OCI-LY7 (cell line): ENCODE measurements at regions not wholly inside any gene's neighbourhood (a gene's known extent, or its start where the extent isn't known, plus 50 kb on each side); places are given as distances from the start of the nearest gene placed in this dataset.

Experiments used
- BruUV-seq: library from RNA; stranded (reverse); fragments of 400-500 nt; replicated peaks from 2 replicates; lab custom pipeline; 2021; lab: Mats Ljungman, UMichigan
- CTCF ChIA-PET: fragments of 300-600 bp; sonication (Branson Sonifier 250); formaldehyde crosslinking; loops from one replicate; lab custom pipeline; 2022; ENCODE audit warnings: antibody characterized with exemption; ENCODE audit not compliant: unreplicated experiment; lab: Charles Lee
- POLR2A ChIA-PET: fragments of 300-600 bp; sonication (Branson Sonifier 250); formaldehyde crosslinking; loops from one replicate; lab custom pipeline; 2022; ENCODE audit warnings: antibody characterized with exemption; lab: Charles Lee
- DNase-seq: peaks from one replicate; pipeline ENCODE4 v3.0.0-alpha.2; 2015; ENCODE audit warnings: low spot score
- H2AFZ ChIP-seq: fragments of 200-600 bp; sonication (generic), shearing (Covaris generic); 2 replicates; pipeline ENCODE4 v1.6.1; 2014; ENCODE audit warnings: mild to moderate bottlenecking, antibody characterized with exemption, low read length, moderate library complexity
- H3K27ac ChIP-seq: fragments of 200-600 bp; sonication (generic); 2 replicates; pipeline ENCODE4 v1.5.1; 2014; ENCODE audit warnings: mixed run types, low read depth, mild to moderate bottlenecking, moderate library complexity, low read length, inconsistent platforms; ENCODE audit not compliant: poor library complexity, severe bottlenecking
- H3K36me3 ChIP-seq: fragments of 200-600 bp; sonication (generic); 2 replicates; pipeline ENCODE4 v1.6.1; 2014; ENCODE audit warnings: mild to moderate bottlenecking, antibody characterized with exemption, low read length, moderate library complexity, mixed read lengths; ENCODE audit not compliant: insufficient read depth
- H3K4me1 ChIP-seq: fragments of 200-600 bp; sonication (generic); 2 replicates; pipeline ENCODE4 v1.5.1; 2014; ENCODE audit warnings: mild to moderate bottlenecking, low read length; ENCODE audit not compliant: insufficient read depth, poor library complexity, severe bottlenecking
- H3K4me2 ChIP-seq: fragments of 200-600 bp; sonication (generic); 2 replicates; pipeline ENCODE4 v1.6.1; 2014; ENCODE audit warnings: mild to moderate bottlenecking, low read length
- H3K4me3 ChIP-seq: fragments of 200-600 bp; sonication (generic); 2 replicates; pipeline ENCODE4 v1.5.1; 2014; ENCODE audit warnings: mild to moderate bottlenecking, low read depth, low read length; ENCODE audit not compliant: poor library complexity, severe bottlenecking
- H3K79me2 ChIP-seq: fragments of 200-600 bp; sonication (generic); 2 replicates; pipeline ENCODE4 v1.6.1; 2016; ENCODE audit warnings: low read depth, mild to moderate bottlenecking, low read length, moderate library complexity, mixed read lengths; ENCODE audit not compliant: insufficient read depth
- H3K9me2 ChIP-seq: fragments of 200-600 bp; sonication (generic); 2 replicates; pipeline ENCODE4 v1.6.1; 2016; ENCODE audit warnings: mild to moderate bottlenecking, low read length, mixed read lengths; ENCODE audit not compliant: insufficient read depth
- H3K9me3 ChIP-seq: fragments of 200-600 bp; sonication (generic); 2 replicates; pipeline ENCODE4 v1.6.1; 2014; ENCODE audit warnings: mild to moderate bottlenecking, mixed run types, low read length, mixed read lengths
- H4K20me1 ChIP-seq: fragments of 200-600 bp; sonication (generic); 2 replicates; pipeline ENCODE4 v1.6.1; 2014; ENCODE audit warnings: mild to moderate bottlenecking, antibody characterized with exemption, low read length, moderate library complexity, mixed read lengths; ENCODE audit not compliant: insufficient read depth
- EZH2phosphoT487 ChIP-seq: fragments of 200-600 bp; sonication (generic); IDR thresholded peaks from 2 replicates; pipeline ENCODE4 v1.6.1; 2018; ENCODE audit warnings: low read depth, borderline replicate concordance, mild to moderate bottlenecking, mixed run types, antibody characterized with exemption, low read length, moderate library complexity, mixed read lengths
- intact Hi-C: fragments of 100-400 bp; cut with micrococcal nuclease; formaldehyde crosslinking; loops from one replicate; pipeline ENCODE4 v1.10.0; 2022; ENCODE audit not compliant: unreplicated experiment
- TF ChIP-seq, protein P1 (sequence below): fragments of 200-600 bp; sonication (generic); conservative IDR thresholded peaks from 2 replicates; pipeline ENCODE4 v1.5.1; 2014; ENCODE audit warnings: mild to moderate bottlenecking, antibody characterized with exemption, low read length, moderate library complexity, mixed read lengths

DNA sequence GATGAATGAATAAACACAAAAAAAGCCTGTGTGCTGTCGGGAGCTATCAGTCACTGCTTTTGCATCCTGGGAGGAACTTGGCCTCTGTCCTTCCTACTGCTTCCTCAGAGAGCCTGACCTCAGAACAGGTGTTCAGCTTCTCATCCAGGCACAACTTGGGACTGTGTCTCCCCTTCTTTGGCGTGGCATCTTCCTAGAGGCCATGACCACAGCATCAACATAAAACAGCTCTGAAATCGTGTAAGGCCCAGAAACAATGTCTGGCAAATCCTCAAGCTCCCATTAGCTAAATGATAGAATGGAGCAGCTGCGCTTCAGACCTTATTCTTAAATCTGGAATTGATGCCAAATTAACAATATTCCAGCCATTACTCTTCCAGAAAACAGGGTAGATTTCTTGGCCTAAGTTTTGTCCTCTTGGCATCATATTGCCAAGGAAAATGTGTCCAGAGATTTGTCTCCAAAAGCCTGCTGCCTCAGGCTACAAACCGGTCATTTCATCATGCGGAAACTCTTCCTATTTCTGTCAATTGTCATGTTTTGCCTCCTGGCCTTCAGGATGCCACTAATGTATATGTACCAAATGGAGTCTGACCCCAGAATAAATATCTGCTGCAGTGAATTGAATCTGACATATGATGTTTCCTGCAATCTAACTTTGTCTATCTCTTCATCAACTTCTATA lies 53.2 kb upstream of the RAB27B start:
- no TSS peak for BruUV-seq
- no peak overlapping the region for H3K4me3 ChIP-seq
- H3K27ac ChIP-seq = no peak overlapping the region
- no peaks in the 10 kb centered on the region for H3K9me3 ChIP-seq
- H3K9me2 ChIP-seq = no peaks in the 10 kb centered on the region
- no peaks in the 10 kb centered on the region for H3K36me3 ChIP-seq
- CTCF ChIA-PET = no interaction called here
- TF ChIP-seq, protein P1, sequence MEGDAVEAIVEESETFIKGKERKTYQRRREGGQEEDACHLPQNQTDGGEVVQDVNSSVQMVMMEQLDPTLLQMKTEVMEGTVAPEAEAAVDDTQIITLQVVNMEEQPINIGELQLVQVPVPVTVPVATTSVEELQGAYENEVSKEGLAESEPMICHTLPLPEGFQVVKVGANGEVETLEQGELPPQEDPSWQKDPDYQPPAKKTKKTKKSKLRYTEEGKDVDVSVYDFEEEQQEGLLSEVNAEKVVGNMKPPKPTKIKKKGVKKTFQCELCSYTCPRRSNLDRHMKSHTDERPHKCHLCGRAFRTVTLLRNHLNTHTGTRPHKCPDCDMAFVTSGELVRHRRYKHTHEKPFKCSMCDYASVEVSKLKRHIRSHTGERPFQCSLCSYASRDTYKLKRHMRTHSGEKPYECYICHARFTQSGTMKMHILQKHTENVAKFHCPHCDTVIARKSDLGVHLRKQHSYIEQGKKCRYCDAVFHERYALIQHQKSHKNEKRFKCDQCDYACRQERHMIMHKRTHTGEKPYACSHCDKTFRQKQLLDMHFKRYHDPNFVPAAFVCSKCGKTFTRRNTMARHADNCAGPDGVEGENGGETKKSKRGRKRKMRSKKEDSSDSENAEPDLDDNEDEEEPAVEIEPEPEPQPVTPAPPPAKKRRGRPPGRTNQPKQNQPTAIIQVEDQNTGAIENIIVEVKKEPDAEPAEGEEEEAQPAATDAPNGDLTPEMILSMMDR = no peak
- H3K4me1 ChIP-seq = no peaks in the 10 kb centered on the region
- intact Hi-C loops = no loop called here
- H2AFZ ChIP-seq = no peak overlapping the region
- no peak for DNase-seq
- POLR2A ChIA-PET = no interaction called here
- no peaks in the 10 kb centered on the region for H4K20me1 ChIP-seq
- H3K79me2 ChIP-seq = no peaks in the 10 kb centered on the region
- no peak overlapping the region for H3K4me2 ChIP-seq

DNA sequence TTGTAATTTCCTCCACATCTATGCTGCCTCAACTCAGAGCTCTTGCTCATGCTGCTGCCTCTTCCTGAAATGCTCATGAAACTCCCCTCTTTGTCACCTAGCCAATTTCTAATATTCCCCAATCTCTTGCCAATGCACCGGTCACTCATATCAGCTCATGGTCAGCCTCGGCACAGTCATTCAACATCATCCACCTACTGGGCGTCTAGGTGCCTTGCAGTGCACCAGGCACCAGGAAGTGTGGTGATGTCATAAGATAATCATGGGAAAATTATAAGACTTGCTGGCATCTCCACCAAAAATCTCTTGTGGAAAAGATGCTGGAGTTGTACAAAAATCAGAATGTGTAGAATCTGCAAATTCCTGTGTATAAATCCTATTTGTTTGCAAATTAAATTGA lies 52.6 kb upstream of the RAB27B start:
- no peaks in the 10 kb centered on the region for H3K79me2 ChIP-seq
- no TSS peak for BruUV-seq
- H3K4me3 ChIP-seq = no peak overlapping the region
- H4K20me1 ChIP-seq = no peaks in the 10 kb centered on the region
- H3K9me3 ChIP-seq = no peaks in the 10 kb centered on the region
- no peak overlapping the region for H3K27ac ChIP-seq
- H3K4me1 ChIP-seq = no peaks in the 10 kb centered on the region
- H3K4me2 ChIP-seq = no peak overlapping the region
- CTCF ChIA-PET = no interaction called here
- H3K36me3 ChIP-seq = no peaks in the 10 kb centered on the region
- H2AFZ ChIP-seq = no peak overlapping the region
- no peaks in the 10 kb centered on the region for H3K9me2 ChIP-seq
- TF ChIP-seq, protein P1 = no peak
- no peak for TF ChIP-seq EZH2phosphoT487
- DNase-seq = no peak
- intact Hi-C loops = no loop called here
- POLR2A ChIA-PET = no interaction called here

DNA sequence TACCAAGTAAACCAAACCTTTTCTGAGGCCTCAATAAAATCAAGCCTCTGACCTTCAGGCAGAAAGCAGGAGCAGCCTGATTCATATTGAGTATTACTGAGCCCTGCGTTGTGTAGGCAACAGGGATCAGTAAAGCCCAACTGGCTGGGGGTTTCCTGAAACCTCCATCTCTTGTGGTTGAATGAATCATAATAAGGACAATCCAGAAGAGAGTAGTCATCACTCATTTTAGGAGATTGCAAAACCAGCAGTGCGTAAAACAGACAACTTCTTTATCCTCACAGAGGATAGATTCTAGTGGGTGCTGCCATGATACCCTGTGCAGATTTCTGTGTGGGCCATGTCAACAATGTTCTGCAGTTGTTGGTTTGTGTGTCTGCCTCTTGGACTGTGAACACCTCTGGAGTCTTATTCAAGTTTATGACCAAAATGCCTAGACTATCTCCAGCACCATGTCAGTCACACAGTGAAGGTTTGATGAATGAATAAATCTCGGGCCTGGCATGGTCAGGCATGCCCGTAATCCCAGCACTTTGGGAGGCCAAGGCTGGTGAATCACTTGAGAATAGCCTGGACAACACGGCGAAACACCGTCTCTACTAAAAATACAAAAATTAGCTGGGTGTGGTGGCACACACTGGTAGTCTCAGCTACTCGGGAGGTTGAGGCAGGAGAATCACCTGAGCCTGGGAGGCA lies 51.8 kb upstream of the RAB27B start:
- Histone ChIP-seq H3K4me2 (no peak overlapping the region), H4K20me1 (no peaks in the 10 kb centered on the region), H3K4me3 (no peak overlapping the region), H3K36me3 (no peaks in the 10 kb centered on the region), H3K27ac (no peak overlapping the region), H3K9me3 (no peaks in the 10 kb centered on the region), H3K79me2 (no peaks in the 10 kb centered on the region), H2AFZ (no peak overlapping the region), H3K9me2 (no peaks in the 10 kb centered on the region), H3K4me1 (no peaks in the 10 kb centered on the region)
- intact Hi-C loops = no loop called here
- DNase-seq = no peak
- BruUV-seq = no TSS peak
- ChIA-PET POLR2A (no interaction called here), CTCF (no interaction called here)
- no peak for TF ChIP-seq EZH2phosphoT487
- TF ChIP-seq, protein P1 = no peak
